CD4-positive, alpha-beta T cell treated with Interleukin-17A for 1 hour (primary cell): ENCODE measurements at regions not wholly inside any gene's neighbourhood (a gene's known extent, or its start where the extent isn't known, plus 50 kb on each side); places are given as distances from the start of the nearest gene placed in this dataset.

Source experiments
- DNase-seq: peaks from one replicate; pipeline ENCODE4 v3.0.0-alpha.2; 2020

GRCh38 chr2:215711471-215712034, 275.7 kb upstream of the FN1 start:
- DNase-seq: no peak

- DNase-seq: no peak
Measured at GRCh38 chr2:215707608-215708007, 271.7 kb upstream of the FN1 start.

- no peak for DNase-seq
Measured at GRCh38 chr2:215705771-215706361, 270.0 kb upstream of the FN1 start.

- DNase-seq: no peak
Measured at GRCh38 chr2:215705281-215705680, 269.4 kb upstream of the FN1 start.

GRCh38 chr2:215702116-215702902, 266.4 kb upstream of the FN1 start:
- no peak for DNase-seq

GRCh38 chr2:215699700-215700538, 264.1 kb upstream of the FN1 start:
- DNase-seq: no peak

- no peak for DNase-seq
Measured at GRCh38 chr2:215699018-215699417, 263.1 kb upstream of the FN1 start.

- DNase-seq: no peak
Measured at GRCh38 chr2:215698566-215698965, 262.7 kb upstream of the FN1 start.

- DNase-seq: no peak
Measured at GRCh38 chr2:215697496-215697895, 261.6 kb upstream of the FN1 start.

GRCh38 chr2:215697003-215697402, 261.1 kb upstream of the FN1 start:
- no peak for DNase-seq

GRCh38 chr2:215695861-215696260, 260.0 kb upstream of the FN1 start:
- no peak for DNase-seq

GRCh38 chr2:215693999-215694580, 258.2 kb upstream of the FN1 start:
- DNase-seq: no peak

GRCh38 chr2:215693193-215693998, 257.5 kb upstream of the FN1 start:
- no peak for DNase-seq

- DNase-seq: no peak
Measured at GRCh38 chr2:215692387-215693079, 256.7 kb upstream of the FN1 start.

- no peak for DNase-seq
Measured at GRCh38 chr2:215691346-215691745, 255.5 kb upstream of the FN1 start.

GRCh38 chr2:215687149-215688031, 251.5 kb upstream of the FN1 start:
- DNase-seq: no peak

GRCh38 chr2:215685238-215685990, 249.5 kb upstream of the FN1 start:
- no peak for DNase-seq

GRCh38 chr2:215684448-215685237, 248.8 kb upstream of the FN1 start:
- DNase-seq: no peak

GRCh38 chr2:215683295-215683694, 247.4 kb upstream of the FN1 start:
- no peak for DNase-seq
